GM10266 (cell line): ENCODE measurements at regions not wholly inside any gene's neighbourhood (a gene's known extent, or its start where the extent isn't known, plus 50 kb on each side); places are given as distances from the start of the nearest gene placed in this dataset.

ENCODE experiments used
- DNase-seq: peaks from one replicate; pipeline ENCODE4 v3.0.0; 2012; ENCODE audit errors: extremely low spot score
- TF ChIP-seq, protein P1 (sequence below): IDR thresholded peaks from 2 replicates; pipeline ENCODE4 v1.5.1; 2012; ENCODE audit warnings: mild to moderate bottlenecking, low read depth; ENCODE audit not compliant: control insufficient read depth, insufficient read depth; ENCODE audit errors: missing control alignments

DNA sequence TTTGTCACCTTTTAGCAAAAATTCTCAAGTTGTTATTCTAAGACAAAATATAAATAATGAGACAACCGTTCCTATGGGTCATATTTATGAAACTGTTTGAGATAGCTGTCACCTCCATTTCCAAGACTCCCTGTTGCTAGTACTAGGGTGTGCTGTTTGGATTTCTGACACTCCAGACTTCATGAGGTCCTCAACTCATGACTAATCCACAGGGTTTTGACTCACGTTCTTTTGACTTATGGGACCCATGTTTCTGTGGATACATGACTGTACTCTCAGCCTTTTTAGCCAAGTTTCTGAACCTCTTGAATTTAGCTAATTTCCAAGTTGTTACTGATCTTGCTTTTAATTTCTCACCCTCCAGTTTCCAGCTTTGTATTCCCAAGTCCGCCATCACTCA lies 178.7 kb upstream of the FAM98A start:
- TF ChIP-seq, protein P1, sequence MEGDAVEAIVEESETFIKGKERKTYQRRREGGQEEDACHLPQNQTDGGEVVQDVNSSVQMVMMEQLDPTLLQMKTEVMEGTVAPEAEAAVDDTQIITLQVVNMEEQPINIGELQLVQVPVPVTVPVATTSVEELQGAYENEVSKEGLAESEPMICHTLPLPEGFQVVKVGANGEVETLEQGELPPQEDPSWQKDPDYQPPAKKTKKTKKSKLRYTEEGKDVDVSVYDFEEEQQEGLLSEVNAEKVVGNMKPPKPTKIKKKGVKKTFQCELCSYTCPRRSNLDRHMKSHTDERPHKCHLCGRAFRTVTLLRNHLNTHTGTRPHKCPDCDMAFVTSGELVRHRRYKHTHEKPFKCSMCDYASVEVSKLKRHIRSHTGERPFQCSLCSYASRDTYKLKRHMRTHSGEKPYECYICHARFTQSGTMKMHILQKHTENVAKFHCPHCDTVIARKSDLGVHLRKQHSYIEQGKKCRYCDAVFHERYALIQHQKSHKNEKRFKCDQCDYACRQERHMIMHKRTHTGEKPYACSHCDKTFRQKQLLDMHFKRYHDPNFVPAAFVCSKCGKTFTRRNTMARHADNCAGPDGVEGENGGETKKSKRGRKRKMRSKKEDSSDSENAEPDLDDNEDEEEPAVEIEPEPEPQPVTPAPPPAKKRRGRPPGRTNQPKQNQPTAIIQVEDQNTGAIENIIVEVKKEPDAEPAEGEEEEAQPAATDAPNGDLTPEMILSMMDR, result no peak

DNA sequence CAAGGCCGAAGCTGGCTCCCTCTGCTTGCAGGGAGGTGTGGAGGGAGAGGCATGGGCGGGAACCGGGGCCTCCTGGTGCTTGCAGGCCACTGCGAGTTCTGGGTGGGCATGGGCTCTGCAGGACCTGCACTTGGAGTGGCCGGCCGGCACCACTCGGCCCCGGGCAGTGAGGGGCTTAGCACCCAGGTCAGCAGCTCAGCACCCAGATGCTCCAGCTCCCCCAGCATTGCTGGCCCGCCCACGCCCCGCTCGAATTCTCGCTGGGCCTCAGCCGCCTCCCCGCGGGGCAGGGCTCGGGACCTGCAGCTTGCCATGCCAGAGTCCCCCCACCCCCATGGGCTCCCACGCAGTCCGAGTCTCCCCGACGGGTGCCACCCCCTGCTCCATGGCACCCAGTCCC lies 176.2 kb upstream of the FAM98A start:
- TF ChIP-seq, protein P1, result no peak

More for the DNA sequence above, 178.7 kb upstream of the FAM98A start:
- DNase-seq, result no peak

DNA sequence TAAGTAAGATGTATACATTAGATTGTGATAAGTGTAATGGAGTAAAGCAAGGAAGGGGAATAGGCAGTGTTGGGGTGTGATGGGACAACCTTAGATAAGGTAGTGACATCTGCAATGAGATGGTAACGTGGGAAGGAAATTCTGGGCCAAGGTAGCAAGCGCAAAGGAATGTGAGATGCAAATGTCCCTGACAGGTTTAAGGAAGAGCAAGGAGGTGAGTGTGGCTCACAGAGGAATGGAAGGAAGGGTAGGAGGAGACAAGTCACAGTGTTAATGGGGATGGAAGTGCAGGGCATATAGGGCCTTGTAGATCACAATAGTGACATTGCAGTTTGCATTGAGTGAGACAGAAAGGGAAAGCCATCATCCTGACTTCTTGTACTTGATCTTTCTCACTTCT lies 170.9 kb upstream of the FAM98A start:
- no peak for DNase-seq
- TF ChIP-seq, protein P1, result no peak

More for the DNA sequence above, 176.2 kb upstream of the FAM98A start:
- no peak for DNase-seq

DNA sequence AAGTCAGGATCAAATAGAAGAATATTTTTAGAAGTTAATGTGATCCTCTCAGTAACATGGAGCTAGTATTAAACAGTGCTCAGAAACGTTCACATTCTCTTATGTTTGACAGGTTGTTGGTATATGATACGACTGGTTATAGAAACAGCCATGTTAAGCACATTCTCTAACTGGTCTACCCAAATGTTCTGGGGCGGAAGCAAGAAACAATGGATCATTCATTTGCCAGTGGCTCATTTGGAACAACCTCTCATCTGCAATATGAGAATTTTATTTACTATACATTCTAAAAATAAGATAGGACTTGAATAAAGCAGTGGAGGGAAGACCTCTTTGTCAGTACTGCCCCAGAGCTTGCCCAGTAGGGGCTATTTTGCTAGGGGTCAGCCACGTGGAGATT lies 167.1 kb upstream of the FAM98A start:
- TF ChIP-seq, protein P1, result no peak
- DNase-seq, result no peak

DNA sequence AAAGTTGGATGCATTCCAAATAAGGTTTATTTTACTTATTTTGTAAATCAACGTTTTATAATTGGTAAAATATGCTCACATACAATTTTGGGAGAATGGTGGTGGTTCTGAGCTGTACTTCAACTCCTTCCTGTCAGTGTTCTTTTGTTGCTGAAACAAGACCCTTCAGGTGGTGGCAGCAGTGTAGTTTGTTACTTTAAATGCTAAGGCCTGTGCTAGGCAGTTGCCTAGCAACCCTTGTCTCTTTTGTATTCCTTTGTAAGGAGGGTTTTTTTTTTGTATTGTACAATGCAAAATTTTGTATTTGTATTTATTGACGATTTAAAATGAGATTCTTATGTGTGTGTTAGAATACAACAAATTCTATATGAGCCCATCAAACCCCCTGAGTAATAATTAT lies 166.0 kb upstream of the FAM98A start:
- DNase-seq, result no peak
- TF ChIP-seq, protein P1, result no peak

DNA sequence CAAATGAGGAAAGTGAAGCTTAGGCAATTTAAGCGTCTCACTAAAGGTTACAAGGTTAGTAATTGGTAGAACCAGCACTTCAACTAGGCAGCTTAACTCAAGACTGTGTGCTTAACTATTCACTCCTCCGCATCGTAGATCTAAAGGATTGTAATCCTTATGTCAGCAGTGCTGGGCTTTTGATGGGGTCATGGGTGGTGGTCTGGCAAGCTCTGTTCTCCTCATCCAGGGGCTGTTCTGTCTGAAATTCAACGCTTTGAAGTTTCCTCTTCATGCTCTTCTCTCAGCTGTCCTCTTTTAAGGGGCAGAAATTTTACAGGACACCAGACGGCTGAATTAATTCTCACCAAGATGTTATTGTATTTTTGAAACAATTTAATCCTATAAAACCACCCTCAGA lies 165.5 kb upstream of the FAM98A start:
- TF ChIP-seq, protein P1, result no peak
- no peak for DNase-seq

DNA sequence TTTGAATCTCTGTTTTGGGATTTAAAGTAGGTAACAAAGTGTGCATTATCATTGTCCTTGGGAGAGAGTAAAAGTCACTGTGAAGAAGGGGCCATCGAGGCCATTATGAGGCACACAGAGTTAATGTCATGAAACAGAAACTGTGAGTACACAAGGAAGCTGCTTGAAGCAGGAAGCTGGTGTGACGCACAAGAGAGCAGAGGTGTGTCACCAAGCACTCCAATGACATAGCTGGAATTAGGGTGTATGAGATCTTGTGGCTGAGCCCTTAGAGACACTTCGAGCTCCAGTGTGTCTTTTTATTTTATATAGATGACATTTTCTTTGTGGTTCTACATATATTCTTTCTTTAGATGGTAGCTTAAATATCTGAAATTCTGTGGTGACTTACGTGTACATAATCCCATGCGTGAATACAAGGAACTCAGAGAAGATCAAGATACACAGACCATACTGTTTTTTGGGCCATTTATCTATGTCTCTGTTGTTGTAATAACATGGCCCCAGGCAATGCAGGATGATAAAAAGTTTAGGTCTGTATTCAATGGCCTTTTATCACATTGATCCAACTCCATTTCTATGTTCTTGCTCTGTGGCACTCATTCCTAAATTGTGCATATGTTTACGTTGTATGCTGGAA lies 164.7 kb upstream of the FAM98A start:
- TF ChIP-seq, protein P1, result no peak
- DNase-seq, result no peak
